NCI-H524 treated with DMSO at 0.1 percent for 48 hours (cell line): ENCODE measurements at regions not wholly inside any gene's neighbourhood (a gene's known extent, or its start where the extent isn't known, plus 50 kb on each side); places are given as distances from the start of the nearest gene placed in this dataset.

Source experiments
- DNase-seq: peaks from one replicate; lab custom pipeline; 2025; lab: John Stamatoyannopoulos, UW

DNA sequence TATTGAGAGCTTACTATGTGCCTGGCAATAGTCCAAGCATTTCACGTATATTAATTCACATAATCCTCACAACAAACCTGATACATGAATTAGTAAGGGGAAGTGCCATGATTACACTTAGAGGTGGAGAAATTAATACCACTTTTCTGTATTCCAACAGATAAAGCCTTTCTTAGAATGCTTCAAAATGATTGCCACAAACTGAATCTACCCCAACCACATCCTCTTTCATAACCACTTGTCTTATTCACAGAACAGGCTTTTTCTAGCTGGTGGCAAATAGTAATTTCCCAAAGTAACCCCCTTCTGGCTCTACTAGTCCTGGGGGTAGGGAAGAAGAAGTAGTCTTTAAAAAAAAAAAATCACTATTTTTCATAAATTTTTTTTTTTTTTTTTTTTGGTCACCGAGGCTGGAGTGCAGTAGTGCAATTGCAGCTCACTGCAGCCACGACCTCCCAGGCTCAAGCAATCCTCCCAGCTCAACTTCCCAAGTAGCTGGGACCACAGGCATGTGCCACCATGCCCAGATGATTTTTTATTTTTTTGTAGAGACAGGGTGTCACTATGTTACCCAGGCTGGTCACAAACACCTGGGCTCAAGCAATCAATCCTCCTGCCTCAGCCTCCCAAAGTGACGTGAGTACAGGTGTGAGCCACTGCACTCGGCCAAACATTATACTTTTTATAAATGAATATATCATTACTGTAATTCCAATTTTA is 59.0 kb upstream of the ARID2 start:
- no peak for DNase-seq

DNA sequence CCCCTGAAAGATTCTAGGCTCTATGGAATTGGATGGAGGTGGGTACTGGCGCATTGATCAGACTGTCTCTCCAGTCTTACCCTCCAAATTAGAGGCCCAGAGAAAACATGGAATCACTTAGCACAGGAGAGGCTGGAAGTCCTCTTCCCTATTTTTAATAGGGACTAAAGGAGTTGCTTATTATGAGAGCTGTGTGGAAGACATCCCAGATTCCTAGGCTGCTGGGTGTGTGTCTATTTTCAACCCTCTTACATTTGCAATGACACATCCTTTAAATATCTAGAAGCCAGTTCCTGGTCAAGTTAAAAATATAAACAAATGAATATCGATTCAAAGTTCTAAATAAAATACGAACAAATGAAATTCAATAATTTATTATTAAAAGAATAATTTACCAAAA is 58.3 kb upstream of the ARID2 start:
- no peak for DNase-seq

DNA sequence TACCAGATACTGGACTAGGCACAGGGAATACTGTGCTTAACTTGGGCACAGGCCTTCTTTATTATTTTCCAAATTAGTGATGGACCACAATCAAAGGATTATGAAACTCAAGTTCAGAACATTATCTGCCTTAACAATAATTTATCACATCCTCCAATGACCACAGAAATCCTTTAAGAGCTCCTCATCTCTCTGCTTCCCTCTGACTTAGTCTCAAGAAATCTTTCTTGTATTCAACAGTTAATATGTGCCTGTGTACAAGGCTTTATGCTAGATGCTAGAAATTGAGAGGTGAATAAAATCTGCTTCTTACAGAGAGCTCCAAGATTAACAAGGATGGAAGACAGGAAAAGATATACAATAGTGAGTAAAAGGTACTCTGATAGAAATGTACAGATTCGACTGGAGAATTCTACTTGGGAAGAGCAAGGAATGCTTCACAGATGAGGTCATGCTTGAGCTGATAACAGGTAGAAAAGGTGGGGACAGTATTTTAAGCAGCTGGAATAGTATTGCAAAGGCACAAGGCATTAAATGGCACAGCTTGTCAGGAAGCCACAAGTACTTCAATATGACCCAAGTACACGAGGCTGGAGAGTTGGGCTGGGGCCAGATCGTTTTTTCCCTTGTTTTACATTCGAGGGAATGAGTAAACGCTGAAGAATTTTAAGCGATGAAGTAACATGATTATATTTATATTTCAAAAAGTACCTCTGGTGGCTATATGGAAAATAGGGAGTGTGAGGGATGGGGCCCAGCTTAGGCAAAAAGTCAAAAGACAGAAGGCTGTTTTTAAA is 55.1 kb upstream of the ARID2 start:
- DNase-seq, result no peak

DNA sequence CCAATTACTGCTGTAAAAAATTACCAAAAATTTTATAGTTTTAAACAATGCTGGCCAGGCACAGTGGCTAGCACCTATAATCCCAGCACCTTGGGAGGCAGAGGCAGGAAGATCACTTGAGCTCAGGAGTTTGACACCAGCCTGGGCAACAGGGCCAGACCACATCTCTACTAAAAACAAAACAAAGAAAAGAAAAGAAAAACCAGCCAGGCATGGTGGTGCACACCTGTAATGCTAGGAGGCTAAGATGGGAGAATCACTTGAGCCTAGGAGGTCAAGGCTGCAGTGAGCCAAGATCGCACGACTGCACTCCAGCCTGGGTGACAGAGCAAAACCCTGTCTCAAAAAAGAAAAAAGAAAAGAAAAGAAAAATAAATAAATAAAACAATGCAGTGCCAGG is 54.0 kb upstream of the ARID2 start:
- DNase-seq, result no peak
